ENCODE measurements at regions not wholly inside any gene's neighbourhood (a gene's known extent, or its start where the extent isn't known, plus 50 kb on each side); places are given as distances from the start of the nearest gene placed in this dataset.

- H3K27ac Mint-ChIP-seq, result no peak overlapping the region
- no peak for DNase-seq (ENCODE audit: low spot score)
- H3K9me3 Mint-ChIP-seq, result no peaks in the 10 kb centered on the region
- no peak overlapping the region for H3K4me3 Mint-ChIP-seq
- peaks cover 3% of the 10 kb centered on the region for H3K27me3 Mint-ChIP-seq (ENCODE audit: low read depth)
- H3K36me3 Mint-ChIP-seq (ENCODE audit: low read depth), result no peaks in the 10 kb centered on the region
- peaks cover 6% of the 10 kb centered on the region for H3K4me1 Mint-ChIP-seq (ENCODE audit: low read depth)
Observed at GRCh38 chr7:45447296-45447695, 126.9 kb upstream of the ADCY1 start.

- Mint-ChIP-seq H3K36me3 (ENCODE audit: low read depth) (no peaks in the 10 kb centered on the region), H3K4me1 (ENCODE audit: low read depth) (peaks cover 3% of the 10 kb centered on the region), H3K27ac (no peak overlapping the region), H3K27me3 (ENCODE audit: low read depth) (peaks cover 3% of the 10 kb centered on the region), H3K9me3 (no peaks in the 10 kb centered on the region), H3K4me3 (no peak overlapping the region)
- DNase-seq (ENCODE audit: low spot score), result no peak
Observed at GRCh38 chr7:45450571-45451204, 123.5 kb upstream of the ADCY1 start.

DNA sequence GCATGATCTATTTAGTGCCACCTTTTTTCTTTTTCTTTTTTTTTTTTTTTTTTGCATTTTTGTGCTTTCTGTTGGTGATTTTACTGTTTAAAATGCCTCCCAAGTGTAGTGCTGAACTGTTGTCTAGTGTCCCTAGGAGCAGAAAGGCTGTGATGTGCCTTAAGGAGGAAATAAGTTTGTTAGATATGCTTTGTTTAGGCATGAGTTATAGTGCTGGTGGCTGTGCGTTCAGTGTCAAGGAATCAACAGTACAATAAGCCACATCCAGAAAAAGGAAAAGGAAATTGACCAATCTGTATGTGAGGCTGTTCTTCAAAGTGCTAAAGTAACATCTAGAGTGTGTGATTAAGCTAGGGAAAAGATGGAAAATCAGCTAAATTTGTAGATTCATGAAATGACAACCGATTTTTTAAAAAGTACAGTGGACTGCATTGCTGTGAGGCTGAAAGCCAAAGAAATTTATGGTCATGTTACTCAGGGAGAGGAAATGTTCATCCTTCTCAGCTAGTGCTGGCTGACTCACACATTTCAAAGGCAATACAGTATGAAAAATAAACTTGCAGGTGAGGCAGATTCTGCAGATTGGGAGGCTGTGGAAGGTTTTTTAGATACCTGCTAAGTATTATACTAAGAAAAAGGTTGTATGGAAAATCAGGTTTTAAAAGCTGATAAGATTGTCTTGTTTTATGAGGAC, 122.7 kb upstream of the ADCY1 start:
- Mint-ChIP-seq H3K27ac (no peak overlapping the region), H3K36me3 (ENCODE audit: low read depth) (no peaks in the 10 kb centered on the region), H3K27me3 (ENCODE audit: low read depth) (peaks cover 3% of the 10 kb centered on the region), H3K4me3 (no peak overlapping the region), H3K9me3 (no peaks in the 10 kb centered on the region), H3K4me1 (ENCODE audit: low read depth) (peaks cover 2% of the 10 kb centered on the region)
- DNase-seq (ENCODE audit: low spot score), result no peak

- Mint-ChIP-seq H3K9me3 (no peaks in the 10 kb centered on the region), H3K4me1 (ENCODE audit: low read depth) (no peaks in the 10 kb centered on the region), H3K36me3 (ENCODE audit: low read depth) (no peaks in the 10 kb centered on the region), H3K4me3 (no peak overlapping the region), H3K27me3 (ENCODE audit: low read depth) (peaks cover 3% of the 10 kb centered on the region), H3K27ac (no peak overlapping the region)
- DNase-seq (ENCODE audit: low spot score), result no peak
Observed at GRCh38 chr7:45454771-45455170, 119.4 kb upstream of the ADCY1 start.

- Mint-ChIP-seq H3K4me1 (ENCODE audit: low read depth) (no peaks in the 10 kb centered on the region), H3K4me3 (no peak overlapping the region), H3K9me3 (no peaks in the 10 kb centered on the region), H3K27me3 (ENCODE audit: low read depth) (peaks cover 3% of the 10 kb centered on the region), H3K36me3 (ENCODE audit: low read depth) (no peaks in the 10 kb centered on the region), H3K27ac (no peak overlapping the region)
- no peak for DNase-seq (ENCODE audit: low spot score)
Observed at GRCh38 chr7:45455662-45456061, 118.5 kb upstream of the ADCY1 start.

DNA sequence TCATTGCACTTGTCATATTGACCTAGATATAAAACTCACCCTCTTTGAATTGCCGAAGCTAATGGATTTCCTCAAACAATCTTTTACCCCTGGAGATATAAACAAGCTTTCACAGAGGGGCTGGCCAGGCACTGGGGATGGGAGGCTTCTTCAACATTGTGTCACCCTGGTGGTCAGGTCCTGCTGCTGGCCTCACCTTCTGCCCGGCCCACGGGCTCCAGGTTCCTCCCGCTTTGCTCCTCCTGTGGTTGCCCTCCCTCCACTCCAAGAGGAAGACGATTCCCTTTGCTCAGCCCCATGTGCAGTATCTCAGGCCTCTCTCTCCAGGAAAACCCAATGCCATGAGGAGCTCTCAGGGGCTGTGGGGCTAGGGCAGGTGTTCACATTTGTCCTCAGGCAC, 118.1 kb upstream of the ADCY1 start:
- no peaks in the 10 kb centered on the region for H3K4me1 Mint-ChIP-seq (ENCODE audit: low read depth)
- peaks cover 3% of the 10 kb centered on the region for H3K27me3 Mint-ChIP-seq (ENCODE audit: low read depth)
- no peak for DNase-seq (ENCODE audit: low spot score)
- H3K27ac Mint-ChIP-seq, result no peak overlapping the region
- no peak overlapping the region for H3K4me3 Mint-ChIP-seq
- no peaks in the 10 kb centered on the region for H3K36me3 Mint-ChIP-seq (ENCODE audit: low read depth)
- no peaks in the 10 kb centered on the region for H3K9me3 Mint-ChIP-seq

- Mint-ChIP-seq H3K9me3 (peaks cover 1% of the 10 kb centered on the region), H3K27ac (no peak overlapping the region), H3K4me3 (no peak overlapping the region), H3K36me3 (ENCODE audit: low read depth) (no peaks in the 10 kb centered on the region), H3K27me3 (ENCODE audit: low read depth) (no peaks in the 10 kb centered on the region), H3K4me1 (ENCODE audit: low read depth) (no peaks in the 10 kb centered on the region)
- no peak for DNase-seq (ENCODE audit: low spot score)
Observed at GRCh38 chr7:45456747-45457524, 117.2 kb upstream of the ADCY1 start.

DNA sequence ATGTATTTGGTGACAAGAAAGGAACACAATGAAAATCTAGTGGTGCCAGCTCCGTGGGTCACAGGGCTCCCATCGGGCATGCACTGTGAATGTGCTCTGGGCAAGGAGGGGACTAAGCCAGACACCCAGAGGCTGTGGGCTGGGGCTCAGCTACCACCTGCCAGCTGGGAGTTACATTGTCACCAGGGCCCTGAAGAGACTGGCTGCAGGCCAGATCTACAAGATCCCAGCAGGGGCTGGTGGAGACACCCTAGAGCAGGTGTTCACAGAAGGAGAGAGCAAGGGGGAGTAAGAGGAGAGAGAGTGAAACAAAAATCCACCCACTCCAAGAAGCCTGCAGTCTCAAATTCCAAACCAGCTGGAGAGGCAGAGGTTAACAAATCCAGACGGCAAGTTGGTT, 116.6 kb upstream of the ADCY1 start:
- Mint-ChIP-seq H3K4me1 (ENCODE audit: low read depth) (no peaks in the 10 kb centered on the region), H3K27me3 (ENCODE audit: low read depth) (no peaks in the 10 kb centered on the region), H3K27ac (no peak overlapping the region), H3K4me3 (no peak overlapping the region), H3K9me3 (peaks cover 4% of the 10 kb centered on the region), H3K36me3 (ENCODE audit: low read depth) (no peaks in the 10 kb centered on the region)
- no peak for DNase-seq (ENCODE audit: low spot score)

- H3K9me3 Mint-ChIP-seq, result peaks cover 8% of the 10 kb centered on the region
Observed at GRCh38 chr7:45459476-45459875, 114.7 kb upstream of the ADCY1 start.

DNA sequence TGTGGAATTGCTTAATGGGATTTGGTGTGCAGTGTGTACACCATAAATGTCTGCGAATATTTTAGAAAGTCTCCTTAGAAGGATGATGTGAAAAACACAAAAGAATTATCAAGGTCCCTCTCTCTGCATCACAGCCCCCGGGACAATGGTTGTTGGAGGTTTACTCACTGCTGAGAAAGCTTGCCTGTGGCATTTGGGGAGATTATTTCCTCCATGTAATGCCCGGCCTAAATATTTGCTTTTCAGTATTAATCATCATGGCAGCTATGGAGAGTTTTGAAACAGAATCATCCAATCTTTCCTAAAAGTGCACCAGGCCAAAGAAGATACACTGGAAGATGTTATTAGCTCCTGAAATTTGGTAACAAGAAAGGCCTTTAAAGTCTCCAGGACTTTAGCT, 113.8 kb upstream of the ADCY1 start:
- H3K4me1 Mint-ChIP-seq (ENCODE audit: low read depth), result no peaks in the 10 kb centered on the region
- peaks cover 8% of the 10 kb centered on the region for H3K9me3 Mint-ChIP-seq
- H3K36me3 Mint-ChIP-seq (ENCODE audit: low read depth), result no peaks in the 10 kb centered on the region
- H3K27me3 Mint-ChIP-seq (ENCODE audit: low read depth), result no peaks in the 10 kb centered on the region
- no peak overlapping the region for H3K27ac Mint-ChIP-seq
- no peak overlapping the region for H3K4me3 Mint-ChIP-seq
- no peak for DNase-seq (ENCODE audit: low spot score)

More at GRCh38 chr7:45459476-45459875, 114.7 kb upstream of the ADCY1 start:
- no peak overlapping the region for H3K27ac Mint-ChIP-seq
- H3K4me1 Mint-ChIP-seq (ENCODE audit: low read depth), result no peaks in the 10 kb centered on the region
- H3K36me3 Mint-ChIP-seq (ENCODE audit: low read depth), result no peaks in the 10 kb centered on the region
- no peaks in the 10 kb centered on the region for H3K27me3 Mint-ChIP-seq (ENCODE audit: low read depth)
- no peak for DNase-seq (ENCODE audit: low spot score)
- no peak overlapping the region for H3K4me3 Mint-ChIP-seq

- no peaks in the 10 kb centered on the region for H3K36me3 Mint-ChIP-seq (ENCODE audit: low read depth)
- no peak overlapping the region for H3K4me3 Mint-ChIP-seq
- H3K4me1 Mint-ChIP-seq (ENCODE audit: low read depth), result no peaks in the 10 kb centered on the region
- no peaks in the 10 kb centered on the region for H3K27me3 Mint-ChIP-seq (ENCODE audit: low read depth)
- no peak for DNase-seq (ENCODE audit: low spot score)
- peaks cover 8% of the 10 kb centered on the region for H3K9me3 Mint-ChIP-seq
- no peak overlapping the region for H3K27ac Mint-ChIP-seq
Observed at GRCh38 chr7:45461026-45461425, 113.1 kb upstream of the ADCY1 start.

DNA sequence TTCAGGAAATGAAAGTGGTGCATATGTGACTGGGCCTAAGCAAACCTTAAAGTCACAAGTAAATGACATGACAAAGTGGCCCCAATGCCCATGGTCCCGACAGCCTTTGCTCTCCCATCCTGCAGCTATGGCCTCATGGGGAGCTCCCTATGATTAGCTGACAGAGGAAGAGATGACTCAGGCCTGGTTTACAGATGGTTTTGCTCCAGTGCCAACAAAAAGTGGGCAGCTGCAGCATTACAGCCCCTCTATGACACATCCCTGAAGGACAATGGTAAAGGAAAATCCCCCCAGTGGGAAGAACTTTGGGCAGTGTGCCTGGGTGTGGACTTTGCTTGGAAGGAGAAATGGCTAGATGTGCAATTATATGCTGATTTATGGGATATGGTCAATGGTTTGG, 105.1 kb upstream of the ADCY1 start:
- Mint-ChIP-seq H3K36me3 (ENCODE audit: low read depth) (no peaks in the 10 kb centered on the region), H3K9me3 (no peaks in the 10 kb centered on the region), H3K27ac (no peak overlapping the region), H3K4me1 (ENCODE audit: low read depth) (no peaks in the 10 kb centered on the region), H3K27me3 (ENCODE audit: low read depth) (peaks cover 2% of the 10 kb centered on the region), H3K4me3 (no peak overlapping the region)
- DNase-seq (ENCODE audit: low spot score), result no peak

DNA sequence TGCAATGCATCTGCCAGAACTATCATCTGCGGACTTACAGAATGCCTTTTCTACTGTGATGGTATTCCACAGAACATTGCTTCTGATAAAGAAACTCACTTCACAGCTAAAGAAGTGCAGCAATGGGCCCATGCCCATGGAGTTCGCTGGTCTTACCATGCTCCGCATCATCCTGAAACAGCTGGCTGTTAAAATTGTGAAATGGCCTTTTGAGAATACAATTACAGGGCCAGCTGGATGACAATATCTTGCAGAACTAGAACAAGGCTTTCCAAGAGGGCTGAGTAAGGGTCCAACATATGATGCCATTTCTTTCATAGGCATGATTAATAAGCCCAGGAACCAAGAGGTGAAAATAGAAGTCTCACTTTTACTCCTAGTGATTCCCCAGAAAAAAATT, 104.1 kb upstream of the ADCY1 start:
- DNase-seq (ENCODE audit: low spot score), result no peak
- Mint-ChIP-seq H3K27ac (no peak overlapping the region), H3K4me1 (ENCODE audit: low read depth) (no peaks in the 10 kb centered on the region), H3K9me3 (no peaks in the 10 kb centered on the region), H3K4me3 (no peak overlapping the region), H3K27me3 (ENCODE audit: low read depth) (peaks cover 2% of the 10 kb centered on the region), H3K36me3 (ENCODE audit: low read depth) (no peaks in the 10 kb centered on the region)

DNA sequence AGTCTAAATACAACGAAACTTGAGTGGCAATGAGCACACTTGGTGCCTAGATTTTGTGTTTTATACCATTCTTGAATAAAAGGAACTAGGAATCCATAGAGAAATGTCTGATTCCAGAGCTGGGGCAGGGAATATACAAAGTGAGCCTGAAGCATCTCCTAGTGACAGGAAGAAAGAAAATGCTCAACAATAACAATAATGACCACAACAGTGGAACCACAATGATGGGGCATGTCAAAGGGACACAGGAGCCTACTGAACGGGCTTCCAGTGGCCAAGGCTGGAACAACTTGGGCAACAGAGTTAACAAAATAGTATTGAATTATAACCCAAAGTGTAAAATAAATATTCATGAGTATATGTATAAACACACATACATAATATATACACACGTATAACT, 94.4 kb upstream of the ADCY1 start:
- DNase-seq (ENCODE audit: low spot score), result no peak

More for the DNA sequence above, 94.4 kb upstream of the ADCY1 start:
- Mint-ChIP-seq H3K27ac (no peak overlapping the region), H3K36me3 (ENCODE audit: low read depth) (no peaks in the 10 kb centered on the region), H3K4me1 (ENCODE audit: low read depth) (no peaks in the 10 kb centered on the region), H3K9me3 (no peaks in the 10 kb centered on the region), H3K4me3 (no peak overlapping the region), H3K27me3 (ENCODE audit: low read depth) (peaks cover 2% of the 10 kb centered on the region)

Measured in T-helper 2 cell treated with Interferon-gamma antibody and Interleukin-4, amounts not matched to agents 5 μg/mL and 100 μg/mL, for 36 hours (primary cell).